HL-60/S4 treated with retinoic acid at 250 ng/mL for 4 days and 3 days (cell line): ENCODE measurements at regions not wholly inside any gene's neighbourhood (a gene's known extent, or its start where the extent isn't known, plus 50 kb on each side); places are given as distances from the start of the nearest gene placed in this dataset.
"Not testable (repeated sequence)": the region's sequence is repeated elsewhere in the genome, so short reads cannot be mapped to it uniquely, and the experiment has no call there.

Experiments
- in situ Hi-C: fragments of 300-500 bp; cut with MboI; formaldehyde crosslinking; loops from 2 replicates; pipeline ENCODE4 v1.7.0; 2022; ENCODE audit warnings: low sequenced_read_pairs

DNA sequence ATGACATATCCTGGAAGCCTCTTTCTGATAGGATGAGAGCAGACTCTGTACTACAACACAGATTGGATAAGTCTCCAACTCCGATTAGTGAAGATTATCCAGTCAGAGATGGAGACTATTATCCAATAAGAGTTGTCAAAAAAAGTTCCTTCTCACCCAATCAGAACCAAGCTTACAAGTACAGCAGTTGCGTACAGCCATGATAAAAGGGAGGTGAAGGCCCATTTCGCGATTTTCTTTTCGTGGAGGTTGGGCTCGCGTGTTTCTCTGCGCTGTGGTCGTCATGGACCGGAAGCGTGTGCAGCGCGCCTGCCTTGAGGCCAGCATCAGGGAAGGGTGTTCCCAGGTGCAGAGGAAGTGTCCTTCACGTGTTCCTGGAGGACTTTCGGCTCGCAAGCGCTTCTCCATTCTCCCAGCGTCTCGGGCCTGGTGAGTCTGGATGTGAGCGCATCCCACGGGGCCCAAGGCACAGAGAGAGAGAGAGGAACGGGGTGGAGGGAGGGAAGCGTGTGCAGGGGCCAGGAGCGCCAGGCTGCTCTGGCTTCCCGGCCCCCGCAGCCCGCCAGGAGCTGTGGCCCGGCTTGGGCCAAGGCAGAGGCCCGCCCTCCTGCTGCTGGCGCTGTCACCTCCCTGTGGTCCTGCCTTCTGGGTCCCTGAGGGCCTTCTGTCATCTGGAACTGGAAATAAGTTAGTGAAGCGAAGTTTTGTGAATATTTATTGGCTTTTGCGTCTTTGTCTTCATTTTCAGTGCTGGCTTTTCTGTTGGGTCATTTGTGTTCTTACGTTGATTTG, 53.9 kb downstream of the CDRT15L2 start:
- in situ Hi-C loops: not testable (repeated sequence)

DNA sequence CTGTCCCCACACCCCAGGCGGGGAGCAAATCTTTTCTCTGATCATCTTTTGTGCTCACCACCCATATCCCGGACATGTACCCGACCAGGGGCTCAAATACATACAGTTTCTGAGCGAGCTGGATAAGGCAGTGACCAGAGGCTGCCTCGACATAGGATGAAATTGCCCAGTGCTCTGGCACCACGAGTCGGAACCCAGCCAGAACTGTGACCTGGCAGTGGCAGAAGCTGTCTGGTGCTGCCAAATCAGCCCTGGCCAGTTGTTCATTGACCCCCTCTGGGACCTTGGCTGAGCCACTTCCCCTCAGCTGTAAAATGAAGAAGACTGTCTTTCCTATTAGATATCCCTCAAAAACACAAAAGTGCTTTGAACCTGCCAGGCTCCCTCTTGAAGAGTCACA, 60.6 kb downstream of the CDRT15L2 start:
- in situ Hi-C loops: not testable (repeated sequence)

DNA sequence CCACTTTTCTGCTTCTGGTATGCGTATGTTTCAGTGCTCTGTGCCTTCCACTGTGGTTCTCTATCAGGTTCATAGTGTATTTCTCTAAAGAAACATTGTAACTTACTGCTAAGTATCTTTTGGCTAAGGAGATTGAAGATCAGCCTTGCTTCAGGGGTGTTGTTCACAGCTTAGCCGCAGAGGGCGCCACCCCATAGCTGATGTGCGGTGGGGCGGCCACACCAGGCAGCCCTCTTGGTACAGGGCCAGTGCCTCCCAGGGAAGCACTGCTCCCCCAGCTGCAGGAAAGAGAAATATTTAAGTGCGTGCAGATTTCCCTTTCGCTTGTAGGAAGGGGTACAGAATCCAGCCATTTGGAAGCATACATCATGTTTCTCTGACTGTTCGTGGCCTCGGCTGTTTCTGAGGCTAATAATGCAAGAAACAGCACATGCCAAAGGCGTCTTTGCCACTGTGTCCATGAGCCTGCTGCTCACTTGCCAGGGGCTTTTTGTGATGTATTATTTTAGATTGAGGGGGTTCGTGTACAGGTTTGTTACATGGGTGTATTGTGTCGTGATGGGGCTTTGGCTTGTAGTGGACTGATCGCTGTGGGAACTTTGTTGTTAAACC, 67.2 kb downstream of the CDRT15L2 start:
- in situ Hi-C loops: not testable (repeated sequence)

GRCh38 chr17:20649097-20649767, 69.7 kb downstream of the CDRT15L2 start:
- in situ Hi-C loops: not testable (repeated sequence)

GRCh38 chr17:20651022-20651421, 71.5 kb downstream of the CDRT15L2 start:
- in situ Hi-C loops: not testable (repeated sequence)

DNA sequence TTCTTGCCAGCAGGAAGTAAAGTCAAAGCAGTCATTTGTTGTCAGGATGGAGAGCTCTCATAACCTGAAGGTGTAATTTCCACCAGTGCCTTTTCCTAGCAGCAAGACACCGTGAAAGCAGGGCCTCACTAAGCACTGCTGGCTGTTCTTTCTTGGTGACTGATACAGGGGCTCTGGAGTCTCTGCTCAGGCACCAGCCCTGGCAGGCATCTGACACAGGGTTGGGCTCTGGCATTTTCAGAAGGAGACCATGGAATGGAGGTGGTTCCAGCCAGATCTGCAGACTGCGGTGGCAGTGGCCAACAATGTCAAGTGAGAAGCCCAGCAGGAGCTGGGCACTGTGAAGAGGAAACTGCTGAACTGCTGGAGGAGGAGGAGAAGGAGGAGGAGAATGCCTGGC, 72.2 kb downstream of the CDRT15L2 start:
- in situ Hi-C loops: not testable (repeated sequence)

DNA sequence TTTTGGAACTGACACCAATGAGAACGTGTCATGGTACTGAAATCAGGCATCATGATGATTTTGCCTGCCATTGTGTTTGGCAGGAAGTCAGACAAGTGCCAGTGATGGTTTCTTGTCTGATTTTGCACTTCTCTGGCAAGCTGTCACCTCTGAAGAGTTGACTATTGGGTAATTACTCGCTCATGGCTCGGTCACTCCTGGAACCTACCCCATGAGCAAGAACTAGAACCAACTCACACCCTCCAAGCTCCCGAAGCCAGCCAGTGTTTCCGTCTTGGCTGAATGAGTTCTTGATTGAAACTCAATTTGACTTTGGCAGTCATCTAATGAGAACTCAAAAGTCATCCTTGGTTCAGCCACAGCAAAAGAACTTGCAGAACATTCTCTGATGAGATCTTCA, 73.9 kb downstream of the CDRT15L2 start:
- in situ Hi-C loops: not testable (repeated sequence)

DNA sequence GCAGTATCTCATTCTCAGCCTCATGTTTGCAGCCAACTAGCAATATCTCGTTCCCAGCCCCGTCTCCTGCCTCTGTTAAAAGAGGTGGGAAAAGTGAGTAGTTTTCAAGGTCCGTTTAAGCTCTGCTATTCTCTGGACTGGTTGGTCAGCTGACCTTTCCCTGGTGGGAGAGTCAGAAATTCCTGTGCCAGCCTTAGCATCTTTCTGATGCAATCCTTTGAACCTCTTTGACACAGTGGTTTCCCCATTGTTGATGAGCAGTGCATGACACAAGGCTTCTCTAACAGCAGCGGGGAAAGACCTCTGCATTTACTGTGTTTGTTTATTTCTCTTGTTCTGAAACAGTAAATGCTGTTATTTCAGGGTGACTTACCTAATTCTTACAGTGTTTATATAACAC, 74.6 kb downstream of the CDRT15L2 start:
- in situ Hi-C loops: not testable (repeated sequence)

GRCh38 chr17:20654575-20654974, 75.1 kb downstream of the CDRT15L2 start:
- in situ Hi-C loops: not testable (repeated sequence)

GRCh38 chr17:20665103-20665955, 85.8 kb downstream of the CDRT15L2 start:
- in situ Hi-C loops: not testable (repeated sequence)

DNA sequence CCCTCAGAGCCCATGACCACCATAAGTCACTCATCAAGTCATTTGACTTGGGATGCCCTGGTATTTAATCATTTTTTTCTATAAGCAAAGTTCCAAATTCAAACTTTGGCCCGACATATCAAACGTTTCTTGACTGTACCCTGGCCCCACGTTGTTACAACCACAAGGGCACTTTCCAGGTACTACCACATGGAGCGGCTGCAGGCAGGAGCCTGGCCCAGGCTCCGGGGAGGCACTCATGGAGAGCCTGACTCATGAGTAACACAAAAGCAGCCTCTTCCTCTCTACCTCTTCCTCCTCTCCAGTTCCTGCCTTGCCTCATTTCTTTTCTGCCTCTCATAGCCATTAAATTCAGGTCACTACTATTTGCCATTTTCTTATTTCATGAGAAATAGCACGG, 87.2 kb downstream of the CDRT15L2 start:
- in situ Hi-C loops: not testable (repeated sequence)

DNA sequence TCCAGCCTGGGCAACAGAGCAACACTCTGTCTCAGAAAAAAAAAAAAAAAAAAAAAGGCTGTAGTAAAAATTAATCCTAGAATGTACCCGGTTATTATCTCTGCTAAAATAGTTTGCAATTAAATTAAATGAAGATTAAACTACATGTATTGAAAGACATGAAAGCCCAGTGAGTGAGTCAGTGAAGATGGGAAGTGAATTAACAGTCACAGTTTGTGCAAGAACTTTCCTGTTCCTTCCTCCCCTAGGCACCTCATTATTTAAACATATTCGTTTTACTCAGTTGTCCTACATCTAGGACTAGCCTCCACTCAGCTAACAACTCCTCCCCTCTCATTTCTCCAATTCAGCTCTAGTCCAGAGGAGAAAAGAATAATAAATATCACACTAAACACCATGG, 88.2 kb downstream of the CDRT15L2 start:
- in situ Hi-C loops: not testable (repeated sequence)

GRCh38 chr17:20668316-20668715, 88.8 kb downstream of the CDRT15L2 start:
- in situ Hi-C loops: not testable (repeated sequence)

DNA sequence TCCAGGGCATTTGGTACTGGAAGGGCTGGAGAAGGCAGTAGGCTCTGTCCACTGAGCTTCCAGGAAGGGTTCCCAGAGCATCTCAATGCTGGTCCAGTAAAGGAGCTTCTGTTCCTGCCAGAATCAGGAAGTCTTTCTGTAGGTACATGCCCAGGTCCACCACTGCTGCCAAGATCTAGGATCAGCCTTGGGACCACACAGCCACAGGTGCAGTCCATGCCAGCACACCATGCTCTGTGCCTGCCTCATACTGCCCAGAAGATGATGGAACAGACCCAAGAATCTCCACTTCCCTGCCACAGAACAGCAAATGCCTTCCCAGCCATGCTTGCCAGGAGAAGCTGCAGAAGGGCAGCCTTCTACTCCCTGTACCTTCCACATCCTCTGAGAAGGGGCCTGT, 89.3 kb downstream of the CDRT15L2 start:
- in situ Hi-C loops: not testable (repeated sequence)

DNA sequence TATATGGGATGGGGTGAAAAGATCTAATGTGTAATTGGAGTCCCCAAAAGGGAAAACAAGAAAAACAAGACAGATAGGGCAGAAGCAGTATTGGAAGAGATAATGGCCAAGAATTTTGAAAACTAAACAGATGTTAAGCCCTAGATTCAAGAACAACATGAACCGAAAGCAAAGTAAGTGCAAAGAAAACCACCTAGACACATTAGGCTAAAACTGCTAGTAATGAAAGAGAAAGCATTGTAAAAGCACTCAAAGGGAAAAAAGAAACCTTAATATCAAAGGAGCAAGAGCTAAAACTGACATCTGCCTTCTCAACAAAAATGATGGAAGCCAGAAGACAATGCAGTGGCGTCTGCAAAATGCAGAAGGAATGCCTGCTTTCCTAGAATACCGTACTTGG, 91.0 kb downstream of the CDRT15L2 start:
- in situ Hi-C loops: not testable (repeated sequence)

GRCh38 chr17:20674374-20674773, 94.8 kb downstream of the CDRT15L2 start:
- in situ Hi-C loops: not testable (repeated sequence)

DNA sequence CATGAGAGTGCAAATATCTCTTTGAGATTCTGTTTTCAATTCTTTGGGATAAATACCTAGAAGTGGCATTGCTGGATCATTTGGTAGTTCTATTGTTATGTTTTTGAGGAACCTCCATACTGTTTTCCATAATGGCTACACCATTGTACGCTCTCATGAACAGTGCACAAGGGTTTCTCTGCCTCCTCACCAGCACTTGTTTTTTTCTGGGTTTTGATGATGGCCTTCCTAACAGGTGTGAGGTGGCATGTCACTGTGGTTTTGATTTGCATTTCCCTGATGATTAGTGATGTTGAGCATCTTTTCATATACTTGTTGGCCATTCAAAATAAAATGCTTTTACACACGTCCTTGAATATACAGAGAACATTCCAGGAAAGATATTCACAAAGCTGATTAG, 96.2 kb downstream of the CDRT15L2 start:
- in situ Hi-C loops: not testable (repeated sequence)

GRCh38 chr17:20676656-20677055, 97.1 kb downstream of the CDRT15L2 start:
- in situ Hi-C loops: not testable (repeated sequence)

- in situ Hi-C loops: not testable (repeated sequence)
Measured at GRCh38 chr17:20677469-20677868, 97.9 kb downstream of the CDRT15L2 start.

- in situ Hi-C loops: not testable (repeated sequence)
Measured at GRCh38 chr17:20678424-20678823, 98.9 kb downstream of the CDRT15L2 start.
